ENCODE measurements at regions not wholly inside any gene's neighbourhood (a gene's known extent, or its start where the extent isn't known, plus 50 kb on each side); places are given as distances from the start of the nearest gene placed in this dataset.
"Not testable (repeated sequence)": the region's sequence is repeated elsewhere in the genome, so short reads cannot be mapped to it uniquely, and the experiment has no call there.

DNA sequence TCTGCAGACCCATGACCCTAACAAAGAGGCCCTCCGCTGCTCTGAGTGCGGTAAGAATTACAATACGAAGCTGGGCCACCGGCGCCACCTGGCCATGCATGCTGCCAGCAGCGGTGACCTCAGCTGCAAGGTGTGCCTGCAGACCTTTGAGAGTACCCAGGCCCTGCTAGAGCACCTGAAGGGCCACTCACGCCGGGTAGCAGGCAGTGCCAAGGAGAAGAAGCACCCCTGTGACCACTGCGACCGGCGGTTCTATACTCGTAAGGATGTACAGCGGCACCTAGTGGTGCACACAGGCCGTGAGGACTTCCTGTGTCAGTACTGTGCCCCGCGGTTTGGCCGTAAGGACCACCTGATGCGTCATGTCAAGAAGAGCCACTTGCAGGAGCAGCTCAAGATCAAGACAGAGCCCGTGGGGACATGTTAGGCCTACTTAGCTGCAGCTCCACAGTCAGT is 254.7 kb downstream of the NKX6-1 start:
- not testable (repeated sequence) for H4K91ac ChIP-seq (ENCODE audit: insufficient read length, low read depth, low read length); H3K9me3 Mint-ChIP-seq; H2AK5ac ChIP-seq (ENCODE audit: insufficient read length, low read length); H3K79me1 ChIP-seq (ENCODE audit: insufficient read depth, low read depth, low read length, poor library complexity, severe bottlenecking); H2BK5ac ChIP-seq (ENCODE audit: insufficient read length, low read length); H3K4me2 ChIP-seq (ENCODE audit: insufficient read depth, insufficient read length, low read length); H4K20me1 ChIP-seq (ENCODE audit: control insufficient read depth, insufficient read depth, insufficient read length); H3K4ac ChIP-seq (ENCODE audit: low read depth, low read length); H2AFZ ChIP-seq (ENCODE audit: low read length); H2BK12ac ChIP-seq (ENCODE audit: insufficient read length, low read depth, low read length); H3K4me1 ChIP-seq (ENCODE audit: insufficient read depth, low read length); H3K4me1 Mint-ChIP-seq; H3K79me2 ChIP-seq (ENCODE audit: insufficient read depth, low read length); H3K23me2 ChIP-seq (ENCODE audit: insufficient read length, low read depth, low read length, poor library complexity, severe bottlenecking); H3K9ac ChIP-seq (ENCODE audit: extremely low read depth, insufficient read length, low read length); H2BK20ac ChIP-seq (ENCODE audit: low read depth, low read length, poor library complexity, severe bottlenecking); H3K4me3 Mint-ChIP-seq; H3K18ac ChIP-seq (ENCODE audit: insufficient read length, low read depth, low read length); H3K36me3 Mint-ChIP-seq (ENCODE audit: insufficient read depth in 1 of 3, low read depth in 3 of 3); H3K27me3 ChIP-seq (ENCODE audit: insufficient read depth, low read length); H4K8ac ChIP-seq (replicated peaks; ENCODE audit: insufficient read length, low read depth, low read length); H3K14ac ChIP-seq (ENCODE audit: insufficient read depth, low read length); H3K56ac ChIP-seq (ENCODE audit: insufficient read length, low read depth, low read length); H3T11ph ChIP-seq (ENCODE audit: low read length); H2BK120ac ChIP-seq (ENCODE audit: low read depth, low read length, poor library complexity, severe bottlenecking); H4K5ac ChIP-seq (ENCODE audit: insufficient read length, low read depth, low read length); H3K27ac ChIP-seq (ENCODE audit: insufficient read length, low read depth, low read length); H3K27me3 Mint-ChIP-seq (ENCODE audit: low read depth); H2BK15ac ChIP-seq (ENCODE audit: low read depth, low read length); H3K23ac ChIP-seq (ENCODE audit: insufficient read length, low read depth, low read length); H3K9me3 ChIP-seq (ENCODE audit: control insufficient read depth, low read depth, low read length)
- TF ChIP-seq, protein P1, sequence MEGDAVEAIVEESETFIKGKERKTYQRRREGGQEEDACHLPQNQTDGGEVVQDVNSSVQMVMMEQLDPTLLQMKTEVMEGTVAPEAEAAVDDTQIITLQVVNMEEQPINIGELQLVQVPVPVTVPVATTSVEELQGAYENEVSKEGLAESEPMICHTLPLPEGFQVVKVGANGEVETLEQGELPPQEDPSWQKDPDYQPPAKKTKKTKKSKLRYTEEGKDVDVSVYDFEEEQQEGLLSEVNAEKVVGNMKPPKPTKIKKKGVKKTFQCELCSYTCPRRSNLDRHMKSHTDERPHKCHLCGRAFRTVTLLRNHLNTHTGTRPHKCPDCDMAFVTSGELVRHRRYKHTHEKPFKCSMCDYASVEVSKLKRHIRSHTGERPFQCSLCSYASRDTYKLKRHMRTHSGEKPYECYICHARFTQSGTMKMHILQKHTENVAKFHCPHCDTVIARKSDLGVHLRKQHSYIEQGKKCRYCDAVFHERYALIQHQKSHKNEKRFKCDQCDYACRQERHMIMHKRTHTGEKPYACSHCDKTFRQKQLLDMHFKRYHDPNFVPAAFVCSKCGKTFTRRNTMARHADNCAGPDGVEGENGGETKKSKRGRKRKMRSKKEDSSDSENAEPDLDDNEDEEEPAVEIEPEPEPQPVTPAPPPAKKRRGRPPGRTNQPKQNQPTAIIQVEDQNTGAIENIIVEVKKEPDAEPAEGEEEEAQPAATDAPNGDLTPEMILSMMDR (conservative IDR thresholded peaks at IDR 0.05), result peak; percentile 54
- WGBS (ENCODE audit: extremely low coverage, insufficient read length, low lambda C conversion rate), result no CpG with 5 or more reads among the region's 19 CpGs
- DNase-seq, result peak; percentile 71
- 0 out of 7 replicates have a peak overlapping the region, but pooled peaks of 1 of the 3 experiments have one; percentile 42 for H3K27ac Mint-ChIP-seq
